GM12892 (cell line): ENCODE measurements at regions not wholly inside any gene's neighbourhood (a gene's known extent, or its start where the extent isn't known, plus 50 kb on each side); places are given as distances from the start of the nearest gene placed in this dataset.

Experiments
- DNase-seq: peaks from one replicate; pipeline ENCODE4 v3.0.0; 2011; ENCODE audit not compliant: insufficient read length
- FAIRE-seq: peaks from 2 replicates; lab custom pipeline; 2011; peaks lifted over from hg19 to GRCh38; lab: Jason Lieb, UNC
- POLR2A ChIP-seq: IDR thresholded peaks from 2 replicates; pipeline ENCODE4 v1.6.1; 2011; ENCODE audit warnings: low read depth, low read length, control low read depth
- POLR2AphosphoS5 ChIP-seq: IDR thresholded peaks from 2 replicates; pipeline ENCODE4 v1.6.1; 2011; ENCODE audit warnings: low read depth, low read length, control low read depth
- TAF1 ChIP-seq: IDR thresholded peaks from 2 replicates; pipeline ENCODE4 v1.6.1; 2011; ENCODE audit warnings: low read depth, mild to moderate bottlenecking, control low read depth, low read length, borderline replicate concordance

DNA sequence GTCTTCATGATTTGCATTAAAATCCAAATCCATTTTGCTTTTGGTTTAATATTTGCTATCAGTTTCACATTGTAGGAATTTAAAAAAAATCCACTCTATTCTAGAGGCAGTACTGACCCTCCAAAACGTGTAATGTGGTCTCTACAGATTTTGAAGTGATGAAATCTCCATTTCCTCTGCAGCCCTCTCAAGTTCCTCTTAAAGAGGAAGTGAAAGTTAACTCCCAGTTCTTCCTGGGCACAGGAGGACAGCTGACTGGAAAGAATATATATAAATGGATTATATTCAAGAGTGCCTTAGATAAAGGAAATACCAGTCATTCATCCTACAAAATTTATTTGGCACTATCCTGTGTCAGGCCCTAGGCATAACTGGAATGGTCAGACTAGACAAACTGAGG lies 83.5 kb upstream of the PLCL2 start:
- no peak for TF ChIP-seq TAF1
- TF ChIP-seq POLR2AphosphoS5: no peak
- no peak for TF ChIP-seq POLR2A
- no peak for DNase-seq
- no peak for FAIRE-seq

DNA sequence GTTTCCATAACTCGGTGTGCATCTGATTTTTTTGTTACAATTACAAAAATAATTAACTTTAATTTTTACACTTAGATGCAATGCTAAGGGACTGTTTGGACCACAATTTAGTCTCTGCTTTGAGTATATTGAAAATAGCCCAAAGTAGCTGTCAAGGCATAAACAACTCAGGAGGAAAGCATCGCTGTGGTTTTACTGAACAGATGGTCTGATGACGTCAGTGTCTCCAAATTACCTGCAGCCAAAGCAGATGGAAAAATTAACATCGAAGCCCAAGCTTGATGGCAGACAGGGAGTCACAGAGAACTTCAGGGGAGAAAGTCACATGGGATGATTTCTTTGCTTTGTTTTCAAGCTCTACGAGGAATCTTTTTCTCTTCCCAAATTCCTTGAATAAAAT lies 83.1 kb upstream of the PLCL2 start:
- no peak for TF ChIP-seq POLR2AphosphoS5
- TF ChIP-seq POLR2A: no peak
- TF ChIP-seq TAF1: no peak
- FAIRE-seq: no peak
- no peak for DNase-seq

DNA sequence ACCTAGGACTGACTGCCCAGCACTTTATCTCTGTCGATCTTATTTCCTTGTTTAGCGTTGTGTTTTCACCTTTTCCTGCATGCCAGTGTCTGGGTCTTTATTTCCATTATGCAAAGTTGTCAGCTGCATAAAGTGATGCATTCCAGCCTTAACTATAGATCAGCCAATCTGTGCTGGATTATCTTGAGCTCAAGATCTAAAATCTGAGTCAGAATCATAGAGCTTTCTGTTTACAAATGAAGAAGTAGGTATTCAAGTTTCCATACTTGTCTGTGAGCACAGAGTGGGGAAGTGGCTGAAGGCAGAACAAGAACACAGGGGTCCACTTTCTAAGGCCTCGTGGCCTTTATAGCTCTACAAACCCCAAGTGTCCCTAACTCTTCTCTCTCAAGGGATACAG lies 82.4 kb upstream of the PLCL2 start:
- no peak for TF ChIP-seq POLR2AphosphoS5
- TF ChIP-seq TAF1: no peak
- no peak for TF ChIP-seq POLR2A
- DNase-seq: no peak
- FAIRE-seq: peak; percentile 69

DNA sequence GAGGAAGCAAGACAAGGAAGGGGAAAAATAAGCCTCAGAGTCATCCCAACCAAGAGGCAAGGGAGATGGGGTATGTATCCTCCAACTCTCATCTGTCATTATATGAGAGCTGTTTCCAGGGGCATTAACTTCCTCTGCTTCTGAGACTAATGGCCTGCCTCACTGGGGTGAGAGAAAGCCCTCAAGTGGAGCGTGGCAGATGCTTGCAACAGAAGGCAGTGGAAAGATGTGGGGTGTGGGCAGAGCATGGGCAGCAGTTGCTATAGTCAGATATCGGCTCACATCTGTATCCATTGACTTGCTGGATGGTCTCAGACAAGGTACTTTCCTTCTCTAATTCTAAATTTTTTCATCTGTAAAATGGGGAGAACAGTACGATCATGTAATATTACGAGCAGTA lies 81.7 kb upstream of the PLCL2 start:
- DNase-seq (no peak), FAIRE-seq (no peak)
- TF ChIP-seq TAF1 (no peak), POLR2A (no peak), POLR2AphosphoS5 (no peak)

DNA sequence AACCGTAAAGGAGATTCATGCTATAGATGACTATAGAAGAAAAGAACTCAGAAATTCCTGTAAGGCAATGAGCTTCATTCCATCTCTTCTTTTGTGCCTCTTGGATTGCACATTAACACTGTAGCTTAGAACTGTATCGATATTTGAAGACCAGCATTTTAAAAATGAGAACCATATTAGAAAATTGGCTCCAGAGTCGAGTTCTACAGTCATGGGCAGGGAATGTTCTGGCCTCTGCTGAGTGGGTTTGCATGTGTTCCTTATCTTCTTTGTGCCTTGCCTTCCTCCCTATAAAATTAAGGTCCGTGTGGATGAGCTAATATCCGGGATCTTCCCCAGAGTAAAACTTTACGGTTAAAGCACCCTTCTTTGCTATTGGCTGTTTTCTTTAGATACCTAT lies 77.4 kb upstream of the PLCL2 start:
- FAIRE-seq (no peak), DNase-seq (no peak)
- TF ChIP-seq POLR2A: no peak
- no peak for TF ChIP-seq POLR2AphosphoS5
- no peak for TF ChIP-seq TAF1

DNA sequence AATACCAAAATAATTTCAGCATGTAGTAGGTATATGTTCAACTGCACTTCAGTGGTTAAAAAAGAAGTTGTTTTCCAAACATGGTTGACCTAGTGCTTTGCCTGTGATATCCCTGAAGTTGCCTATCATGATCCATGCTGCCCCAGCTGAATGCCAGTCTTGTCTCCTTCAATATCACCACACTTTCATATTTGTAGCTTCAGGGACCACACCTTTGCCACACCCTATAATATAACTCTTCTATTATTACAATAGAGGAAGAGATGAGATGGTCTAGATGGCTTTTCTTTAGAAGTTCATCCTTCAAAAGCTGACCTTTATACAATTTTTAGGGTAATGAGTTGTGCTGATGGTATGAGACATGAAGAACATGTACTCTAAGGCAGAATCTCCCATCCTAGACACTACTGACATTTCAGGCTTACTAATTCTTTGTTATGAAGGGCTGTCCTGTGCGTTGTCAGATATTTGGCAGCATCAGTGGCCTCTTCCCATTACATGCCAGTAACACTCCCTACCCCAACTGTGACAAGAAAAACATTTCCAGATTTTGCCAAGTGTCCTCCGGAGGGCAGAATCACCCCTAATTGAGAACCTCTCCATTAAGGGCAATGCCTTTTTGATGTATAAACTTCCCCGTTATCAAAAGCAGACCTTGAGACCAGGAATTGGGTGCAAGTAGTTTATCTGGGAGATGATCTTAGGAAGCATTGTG lies 76.2 kb upstream of the PLCL2 start:
- TF ChIP-seq POLR2A (no peak), TAF1 (no peak), POLR2AphosphoS5 (no peak)
- no peak for FAIRE-seq

DNA sequence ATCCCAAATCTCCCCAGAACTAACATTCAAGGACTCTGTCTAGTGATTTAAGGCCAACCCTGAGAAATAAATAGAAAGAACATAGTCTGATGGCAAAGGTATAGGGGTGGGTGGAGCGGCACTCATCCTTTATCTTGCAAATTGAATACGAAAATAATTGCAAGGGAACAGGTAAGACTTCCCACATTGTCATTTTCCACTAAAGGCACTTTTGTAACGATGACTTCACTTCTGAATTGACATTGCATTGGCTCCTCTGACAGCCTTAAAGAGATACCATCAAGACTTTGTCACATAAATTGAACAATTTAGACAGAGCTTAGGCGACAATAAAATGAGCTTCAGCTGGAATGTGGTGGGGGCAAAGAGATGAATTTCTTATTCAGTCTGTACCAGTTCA lies 75.3 kb upstream of the PLCL2 start:
- TF ChIP-seq POLR2A (no peak), POLR2AphosphoS5 (no peak), TAF1 (no peak)
- FAIRE-seq: no peak
- DNase-seq: no peak

More for the DNA sequence above, 76.2 kb upstream of the PLCL2 start:
- DNase-seq: no peak

DNA sequence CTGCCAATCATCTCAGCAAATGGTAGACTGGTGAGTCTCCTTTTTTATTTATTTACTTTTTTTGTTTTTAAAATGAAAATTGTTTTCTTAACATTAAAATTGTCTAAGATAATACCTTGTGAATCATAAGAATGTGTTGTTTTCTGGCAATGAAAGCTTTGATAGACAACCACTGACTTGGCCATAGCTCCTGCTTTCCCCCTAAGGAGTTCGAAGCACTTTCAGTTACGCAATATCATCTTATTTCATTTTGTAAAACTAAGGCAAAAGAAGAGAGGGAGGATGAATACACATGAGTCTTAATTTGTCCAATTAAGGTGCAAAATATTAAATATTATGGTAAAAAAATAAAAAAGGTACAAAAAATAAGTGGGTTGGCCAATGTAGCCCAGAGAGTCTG lies 74.8 kb upstream of the PLCL2 start:
- FAIRE-seq (no peak), DNase-seq (no peak)
- TF ChIP-seq POLR2AphosphoS5 (no peak), TAF1 (no peak), POLR2A (no peak)

DNA sequence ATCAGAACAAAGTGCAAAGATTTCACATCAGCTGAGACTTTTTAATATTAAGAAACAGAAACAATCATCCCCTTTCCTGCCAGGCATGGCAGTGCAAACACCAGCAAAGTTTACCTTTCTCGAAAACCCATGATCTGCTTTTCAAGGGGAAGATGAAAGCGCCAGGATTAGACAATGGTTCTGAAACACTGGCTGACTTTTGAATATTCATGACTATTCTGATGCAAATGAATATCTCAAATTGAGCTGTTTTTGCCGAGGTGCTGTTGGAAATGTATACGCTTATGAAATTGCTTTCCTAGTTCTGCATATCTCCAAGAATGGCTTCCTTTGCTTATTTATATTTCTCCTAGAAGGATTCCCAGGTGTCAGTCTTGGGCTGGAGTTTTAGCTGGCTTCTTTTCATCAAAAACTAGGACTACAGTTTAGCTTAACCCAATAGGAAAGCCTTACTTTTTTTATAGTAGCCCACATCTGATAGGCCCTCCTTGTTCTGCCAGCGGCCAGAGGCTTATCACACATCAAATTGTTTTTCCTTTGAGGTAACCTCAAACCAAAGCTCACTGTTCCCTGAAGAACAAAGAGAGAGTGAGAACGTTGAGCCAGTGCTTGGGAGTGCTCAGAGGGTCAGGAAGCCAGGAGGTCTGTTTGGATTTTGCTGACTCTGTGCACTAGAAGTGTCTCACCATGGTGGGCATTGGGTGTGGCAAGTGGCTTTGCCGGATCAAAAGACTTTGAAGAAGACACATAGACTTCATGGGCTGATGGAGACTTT lies 74.0 kb upstream of the PLCL2 start:
- DNase-seq (no peak), FAIRE-seq (peak; percentile 42)
- no peak for TF ChIP-seq POLR2AphosphoS5
- TF ChIP-seq TAF1: no peak
- no peak for TF ChIP-seq POLR2A

DNA sequence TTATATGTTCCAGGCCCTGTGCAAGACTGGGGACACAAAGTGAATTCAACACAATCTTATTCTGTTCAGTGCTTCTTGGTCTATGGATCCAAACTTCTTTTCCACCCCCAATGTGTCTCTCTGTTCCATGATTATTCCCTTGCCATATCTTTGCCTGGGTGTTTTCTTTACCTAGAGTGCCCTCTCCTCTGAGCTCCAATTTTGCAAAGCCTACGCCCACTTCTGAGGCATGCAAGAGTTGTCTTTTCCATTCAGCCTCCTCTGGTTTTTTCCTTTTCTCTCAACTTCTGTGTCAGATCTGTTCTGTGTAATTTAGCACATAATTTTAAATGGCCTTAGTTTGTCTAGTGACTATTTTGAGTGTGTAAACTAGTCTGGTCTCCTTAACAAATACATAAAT lies 72.8 kb upstream of the PLCL2 start:
- TF ChIP-seq POLR2AphosphoS5 (no peak), POLR2A (no peak)
- no peak for FAIRE-seq
- no peak for DNase-seq

DNA sequence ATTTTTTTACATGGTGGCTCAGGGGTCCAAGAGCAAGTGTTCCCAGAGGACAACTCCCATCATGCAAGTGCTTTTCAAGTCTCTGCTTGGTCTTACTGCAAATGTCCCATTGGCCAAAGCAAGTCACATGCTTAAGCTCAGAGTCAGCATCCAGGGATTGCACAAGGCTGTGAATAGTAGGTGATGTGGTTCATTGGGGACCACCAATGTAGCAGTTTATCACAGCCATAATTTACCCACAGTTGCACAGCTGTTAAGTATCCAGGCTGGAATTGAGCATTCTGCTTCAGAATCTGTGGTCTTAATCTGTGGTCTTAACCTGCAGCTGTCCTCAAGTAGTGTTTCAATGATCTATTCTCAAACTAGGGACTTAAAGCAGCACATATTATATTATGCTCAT lies 71.4 kb upstream of the PLCL2 start:
- no peak for DNase-seq
- TF ChIP-seq TAF1 (no peak), POLR2A (no peak), POLR2AphosphoS5 (no peak)
- no peak for FAIRE-seq

DNA sequence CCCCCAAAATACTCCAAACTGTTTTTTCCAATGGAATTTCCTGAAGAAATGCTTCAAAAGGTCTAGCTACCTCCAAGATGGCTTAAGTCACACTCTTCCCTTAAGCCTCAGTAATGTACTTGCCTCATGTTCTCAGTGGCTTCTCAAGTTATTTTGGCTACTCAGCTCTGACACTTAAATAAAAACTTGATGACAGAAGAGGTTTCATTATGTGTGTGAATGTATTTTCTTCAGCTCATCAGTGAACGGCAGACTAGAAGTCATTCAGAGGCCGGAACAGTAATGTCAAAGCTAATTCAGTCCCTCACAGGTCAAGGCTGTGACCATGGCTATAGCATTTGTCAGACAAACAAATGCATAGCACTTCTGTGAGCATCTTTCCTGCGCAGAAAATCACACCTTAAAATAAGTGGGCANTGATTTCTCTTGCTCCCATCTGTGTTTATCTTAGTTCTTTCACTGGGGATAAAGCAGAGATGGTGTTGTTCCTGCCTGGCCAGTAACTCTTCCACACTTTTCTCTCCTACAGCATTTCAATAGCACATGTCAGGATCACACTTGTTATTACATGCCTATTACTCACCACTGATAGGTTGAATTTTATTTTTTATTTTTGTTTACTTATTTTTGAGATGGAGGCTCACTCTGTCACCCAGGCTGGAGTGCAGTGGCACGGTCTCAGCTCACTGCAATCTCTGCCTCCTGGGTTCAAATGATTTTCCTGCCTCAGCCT lies 68.5 kb upstream of the PLCL2 start:
- FAIRE-seq (peak; percentile 87), DNase-seq (no peak)
- TF ChIP-seq TAF1: no peak
